ENCODE measurements at regions not wholly inside any gene's neighbourhood (a gene's known extent, or its start where the extent isn't known, plus 50 kb on each side); places are given as distances from the start of the nearest gene placed in this dataset.

DNA sequence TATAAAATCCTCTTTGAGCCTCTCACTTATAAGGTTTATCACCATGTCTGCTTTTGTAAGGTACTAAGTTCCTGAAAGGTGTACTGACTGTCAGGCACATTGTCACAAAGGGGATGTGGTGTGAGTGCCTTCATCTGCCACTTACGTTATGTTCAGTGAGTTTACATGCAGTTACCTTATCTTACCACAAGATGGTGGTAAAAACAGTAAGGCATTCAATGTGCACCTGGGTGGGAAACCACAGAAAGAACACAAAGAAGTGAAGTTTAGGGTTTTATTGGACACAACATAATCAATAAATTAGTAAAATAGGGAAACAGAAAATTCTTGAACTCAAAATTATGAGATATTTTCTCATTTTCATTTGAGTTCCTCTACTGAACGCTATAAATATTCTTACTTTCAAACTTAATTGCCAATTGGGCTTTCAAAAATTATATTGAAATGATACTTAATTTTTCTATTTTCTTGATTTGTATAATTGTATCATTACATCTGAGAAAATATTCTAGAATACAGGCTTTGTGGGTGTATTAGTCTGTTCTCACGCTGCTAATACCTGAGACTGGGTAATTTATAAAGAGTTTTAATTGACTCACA lies 650.8 kb downstream of the PCDH7 start:
- no peaks in the 10 kb centered on the region for H3K27me3 ChIP-seq (replicated peaks; ENCODE audit: control insufficient read depth, insufficient read depth, low read length)
- no peaks in the 10 kb centered on the region for H3K36me3 ChIP-seq (ENCODE audit: control insufficient read depth, insufficient read depth, low read length)
- TF ChIP-seq CTCF (IDR thresholded peaks at IDR 0.05; ENCODE audit: insufficient read depth, low read length, poor library complexity, severe bottlenecking): peak; percentile 66
- DNase-seq (ENCODE audit: extremely low read depth, insufficient read length): no peak
- H3K4me3 ChIP-seq (replicated peaks; ENCODE audit: low read depth, low read length): no peak overlapping the region

DNA sequence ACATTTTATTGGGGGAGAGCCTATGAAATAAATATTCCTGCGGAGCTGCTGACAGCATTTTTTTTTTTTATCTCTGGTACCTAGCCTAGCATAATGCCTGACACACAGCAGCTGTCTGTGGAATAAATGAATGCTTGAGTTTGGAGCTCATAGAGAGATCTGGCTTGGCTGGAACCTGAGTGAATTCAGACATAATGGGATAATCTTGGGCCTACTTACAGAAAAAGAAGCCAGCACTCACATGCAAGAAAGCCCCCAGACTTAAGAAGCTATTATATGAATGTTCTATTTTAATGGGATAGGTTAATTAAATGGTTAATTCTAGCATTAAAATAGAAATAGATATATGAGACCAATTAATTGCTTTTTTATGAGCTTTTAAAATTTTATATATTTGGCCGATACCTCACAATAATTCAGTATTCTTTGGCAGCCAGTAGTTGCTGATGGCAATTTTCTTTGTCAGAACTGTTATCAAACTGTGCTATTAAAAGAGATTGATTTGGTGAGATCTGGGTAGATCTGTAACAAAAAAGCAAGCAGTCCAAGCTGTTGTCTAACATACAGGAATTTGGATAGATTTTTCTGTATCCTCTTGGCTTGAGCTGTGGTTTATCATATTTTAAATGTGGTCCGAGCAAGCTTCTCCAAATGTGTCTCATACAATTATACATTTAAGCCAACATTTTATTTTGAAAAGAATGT lies 654.2 kb downstream of the PCDH7 start:
- no peak overlapping the region for H3K4me3 ChIP-seq (replicated peaks; ENCODE audit: low read depth, low read length)
- no peaks in the 10 kb centered on the region for H3K36me3 ChIP-seq (ENCODE audit: control insufficient read depth, insufficient read depth, low read length)
- no peak for TF ChIP-seq CTCF (IDR thresholded peaks at IDR 0.05; ENCODE audit: insufficient read depth, low read length, poor library complexity, severe bottlenecking)
- no peak for DNase-seq (ENCODE audit: extremely low read depth, insufficient read length)
- no peaks in the 10 kb centered on the region for H3K27me3 ChIP-seq (replicated peaks; ENCODE audit: control insufficient read depth, insufficient read depth, low read length)

DNA sequence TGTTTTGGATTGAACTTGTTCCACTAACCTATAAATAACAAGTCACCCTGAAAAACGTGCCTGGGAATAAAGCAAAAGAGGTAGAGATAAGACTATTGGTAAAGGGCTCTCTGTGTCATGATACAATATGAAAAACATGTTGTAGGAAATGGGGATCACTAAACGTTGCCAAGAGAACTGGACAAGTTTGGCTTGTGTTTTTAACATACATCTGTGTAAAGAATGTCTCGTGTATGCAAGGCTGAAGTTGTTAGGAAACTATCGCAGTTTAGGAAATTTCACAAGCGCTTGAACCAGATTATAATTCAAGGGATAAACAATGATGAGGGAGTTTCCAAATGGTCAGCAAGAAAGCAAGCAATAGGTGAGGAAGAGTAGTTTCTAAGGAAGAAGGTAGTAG lies 655.8 kb downstream of the PCDH7 start:
- Histone ChIP-seq H3K4me3 (replicated peaks; ENCODE audit: low read depth, low read length) (no peak overlapping the region), H3K27me3 (replicated peaks; ENCODE audit: control insufficient read depth, insufficient read depth, low read length) (no peaks in the 10 kb centered on the region), H3K36me3 (ENCODE audit: control insufficient read depth, insufficient read depth, low read length) (no peaks in the 10 kb centered on the region)
- no peak for TF ChIP-seq CTCF (IDR thresholded peaks at IDR 0.05; ENCODE audit: insufficient read depth, low read length, poor library complexity, severe bottlenecking)
- no peak for DNase-seq (ENCODE audit: extremely low read depth, insufficient read length)

DNA sequence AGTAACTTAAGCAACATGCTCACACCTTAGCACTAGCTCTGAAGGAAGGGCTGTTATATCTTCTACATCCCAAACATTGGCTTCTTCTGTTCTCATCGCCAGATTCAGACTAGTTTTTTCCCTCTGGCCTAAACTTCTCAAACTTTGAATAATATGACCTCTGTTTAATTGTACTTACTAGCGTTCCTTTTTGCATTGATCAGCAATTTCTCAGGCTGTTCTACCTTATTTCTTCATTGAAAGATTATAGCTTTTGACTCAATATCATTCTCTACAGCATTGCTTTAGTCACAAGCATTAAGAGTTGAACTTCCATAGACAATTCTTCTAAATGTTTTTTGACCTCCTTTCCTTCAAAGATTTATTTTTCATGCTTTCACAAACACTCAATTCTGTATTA lies 659.2 kb downstream of the PCDH7 start:
- H3K27me3 ChIP-seq (replicated peaks; ENCODE audit: control insufficient read depth, insufficient read depth, low read length): no peaks in the 10 kb centered on the region
- H3K4me3 ChIP-seq (replicated peaks; ENCODE audit: low read depth, low read length): no peak overlapping the region
- no peaks in the 10 kb centered on the region for H3K36me3 ChIP-seq (ENCODE audit: control insufficient read depth, insufficient read depth, low read length)
- no peak for DNase-seq (ENCODE audit: extremely low read depth, insufficient read length)
- no peak for TF ChIP-seq CTCF (IDR thresholded peaks at IDR 0.05; ENCODE audit: insufficient read depth, low read length, poor library complexity, severe bottlenecking)

DNA sequence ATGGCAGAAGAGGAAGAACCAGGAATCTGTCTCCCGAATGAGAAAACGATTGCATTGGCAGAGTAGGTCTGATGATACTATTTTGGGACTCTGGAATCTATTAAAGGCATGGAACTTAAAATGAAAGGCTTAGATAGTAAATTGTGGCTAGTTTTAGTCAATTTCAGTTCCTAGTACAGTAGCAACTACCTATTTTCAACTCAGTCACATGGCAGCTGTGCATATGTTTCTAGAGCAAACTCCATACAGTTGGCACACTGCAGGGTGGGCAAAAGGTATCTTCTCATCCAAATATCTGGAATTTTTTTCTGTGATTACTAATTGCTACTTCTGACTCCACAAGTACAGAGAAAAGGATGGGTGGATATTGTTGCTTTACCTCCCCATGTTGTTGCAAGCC lies 663.6 kb downstream of the PCDH7 start:
- TF ChIP-seq CTCF (IDR thresholded peaks at IDR 0.05; ENCODE audit: insufficient read depth, low read length, poor library complexity, severe bottlenecking): no peak
- no peak for DNase-seq (ENCODE audit: extremely low read depth, insufficient read length)
- H3K4me3 ChIP-seq (replicated peaks; ENCODE audit: low read depth, low read length): no peak overlapping the region
- no peaks in the 10 kb centered on the region for H3K36me3 ChIP-seq (ENCODE audit: control insufficient read depth, insufficient read depth, low read length)
- H3K27me3 ChIP-seq (replicated peaks; ENCODE audit: control insufficient read depth, insufficient read depth, low read length): no peaks in the 10 kb centered on the region
